ENCODE measurements at regions not wholly inside any gene's neighbourhood (a gene's known extent, or its start where the extent isn't known, plus 50 kb on each side); places are given as distances from the start of the nearest gene placed in this dataset.

DNA sequence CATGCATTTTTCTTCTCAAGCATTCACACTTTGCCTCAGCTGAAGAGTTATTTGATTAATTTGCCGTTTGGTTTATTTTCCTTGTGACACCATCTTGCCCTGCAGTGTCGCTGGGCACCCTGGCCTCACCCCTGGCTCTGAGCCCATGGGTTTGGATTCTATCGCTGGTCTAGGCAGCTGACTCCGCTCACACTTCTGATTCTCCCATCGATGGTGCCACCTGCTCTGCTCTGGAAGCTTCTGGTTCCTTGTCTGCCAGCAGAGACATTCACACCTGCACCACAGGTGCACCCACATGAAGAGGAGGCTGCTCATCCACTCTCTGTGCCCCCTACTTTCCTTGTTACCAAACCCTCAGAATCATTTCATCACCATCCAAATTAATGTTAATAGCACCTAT, 291.6 kb upstream of the CDH4 start:
- intact Hi-C loops (cut with DNase I) = no loop called here
- ATAC-seq (no peak), DNase-seq (no peak)
- TF ChIP-seq CTCF (IDR thresholded peaks at IDR 0.05) = no peak
- no peaks in the 10 kb centered on the region for H3K27me3 ChIP-seq (ENCODE audit: insufficient read depth in 3 of 3, low read length in 2 of 3)
- H3K9me3 ChIP-seq = no peaks in the 10 kb centered on the region
- H3K4me1 ChIP-seq = no peaks in the 10 kb centered on the region
- H3K36me3 ChIP-seq (ENCODE audit: insufficient read depth in 1 of 2, low read depth in 1 of 2) = no peaks in the 10 kb centered on the region
- H3K27ac ChIP-seq = no peak overlapping the region
- H3K4me3 ChIP-seq = no peak overlapping the region
- WGBS, 3 donors = 34 to 41% (median 39%) methylated on average over 5 of the region's 5 CpGs

DNA sequence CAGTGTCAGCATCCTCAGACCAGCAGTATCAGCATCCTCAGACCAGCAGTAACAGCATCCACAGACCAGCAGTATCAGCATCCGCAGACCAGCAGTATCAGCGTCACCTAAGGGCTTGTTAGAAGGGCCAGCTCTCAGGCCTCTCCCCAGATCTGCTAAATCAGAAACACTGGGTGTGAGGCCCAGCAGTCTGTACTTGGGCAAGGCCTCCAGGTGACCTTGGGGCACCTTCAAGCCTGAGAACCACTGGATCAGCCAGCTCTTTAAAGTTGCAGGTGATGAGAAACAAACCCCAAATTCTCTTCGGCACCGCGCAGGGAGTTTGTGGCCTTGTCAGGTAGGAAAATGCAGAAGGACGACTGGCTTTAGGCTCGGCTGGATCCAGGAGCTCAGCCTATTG, 290.5 kb upstream of the CDH4 start:
- ATAC-seq = no peak
- no peak for TF ChIP-seq CTCF (IDR thresholded peaks at IDR 0.05)
- no peaks in the 10 kb centered on the region for H3K9me3 ChIP-seq
- no peak for DNase-seq
- WGBS, 3 donors = 96 to 98% (median 98%) methylated on average over 7 of the region's 7 CpGs
- peaks cover 0 to 3% (median 0%) of the 10 kb centered on the region in 3 donors for H3K27me3 ChIP-seq (ENCODE audit: insufficient read depth in 3 of 3, low read length in 2 of 3)
- intact Hi-C loops (cut with DNase I) = no loop called here
- no peak overlapping the region for H3K27ac ChIP-seq
- no peaks in the 10 kb centered on the region for H3K36me3 ChIP-seq (ENCODE audit: insufficient read depth in 1 of 2, low read depth in 1 of 2)
- H3K4me1 ChIP-seq = no peaks in the 10 kb centered on the region
- H3K4me3 ChIP-seq = no peak overlapping the region

- no peaks in the 10 kb centered on the region for H3K4me1 ChIP-seq
- no peak for ATAC-seq
- TF ChIP-seq CTCF (IDR thresholded peaks at IDR 0.05) = no peak
- intact Hi-C loops (cut with DNase I) = no loop called here
- 72 to 78% (median 77%) methylated on average over 6 of the region's 6 CpGs for WGBS, 3 donors
- H3K4me3 ChIP-seq = no peak overlapping the region
- H3K36me3 ChIP-seq (ENCODE audit: insufficient read depth in 1 of 2, low read depth in 1 of 2) = no peaks in the 10 kb centered on the region
- H3K27me3 ChIP-seq (ENCODE audit: insufficient read depth in 3 of 3, low read length in 2 of 3) = peaks cover 0 to 3% (median 0%) of the 10 kb centered on the region in 3 donors
- no peaks in the 10 kb centered on the region for H3K9me3 ChIP-seq
- H3K27ac ChIP-seq = no peak overlapping the region
- DNase-seq = no peak
Observed at GRCh38 chr20:60962367-60963045, 289.6 kb upstream of the CDH4 start.

DNA sequence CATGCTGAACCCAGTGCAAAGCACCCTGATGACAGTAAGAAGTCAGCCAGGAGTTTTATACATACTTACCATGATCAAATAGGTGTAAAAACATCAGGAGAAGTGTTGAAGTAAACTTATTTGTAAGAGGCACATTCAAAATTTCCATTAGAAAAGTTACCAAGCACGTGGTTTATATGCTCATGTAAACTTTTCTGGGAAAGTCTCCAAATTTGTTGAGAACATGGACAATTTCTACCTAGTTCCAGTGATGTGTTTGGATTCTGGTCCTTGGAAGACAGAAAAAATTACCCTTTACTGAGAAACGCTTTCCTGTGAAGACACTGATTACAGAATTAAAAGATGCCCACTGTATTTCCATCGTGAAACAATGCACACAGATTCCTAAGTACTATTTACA, 288.9 kb upstream of the CDH4 start:
- H3K9me3 ChIP-seq = no peaks in the 10 kb centered on the region
- intact Hi-C loops (cut with DNase I) = no loop called here
- no peak for TF ChIP-seq CTCF (IDR thresholded peaks at IDR 0.05)
- H3K4me3 ChIP-seq = no peak overlapping the region
- no peaks in the 10 kb centered on the region for H3K36me3 ChIP-seq (ENCODE audit: insufficient read depth in 1 of 2, low read depth in 1 of 2)
- WGBS, 3 donors = 36 to 46% (median 41%) methylated on average over 3 of the region's 3 CpGs
- no peak for DNase-seq
- no peak for ATAC-seq
- H3K27me3 ChIP-seq (ENCODE audit: insufficient read depth in 3 of 3, low read length in 2 of 3) = peaks cover 0 to 3% (median 0%) of the 10 kb centered on the region in 3 donors
- no peaks in the 10 kb centered on the region for H3K4me1 ChIP-seq
- H3K27ac ChIP-seq = no peak overlapping the region

DNA sequence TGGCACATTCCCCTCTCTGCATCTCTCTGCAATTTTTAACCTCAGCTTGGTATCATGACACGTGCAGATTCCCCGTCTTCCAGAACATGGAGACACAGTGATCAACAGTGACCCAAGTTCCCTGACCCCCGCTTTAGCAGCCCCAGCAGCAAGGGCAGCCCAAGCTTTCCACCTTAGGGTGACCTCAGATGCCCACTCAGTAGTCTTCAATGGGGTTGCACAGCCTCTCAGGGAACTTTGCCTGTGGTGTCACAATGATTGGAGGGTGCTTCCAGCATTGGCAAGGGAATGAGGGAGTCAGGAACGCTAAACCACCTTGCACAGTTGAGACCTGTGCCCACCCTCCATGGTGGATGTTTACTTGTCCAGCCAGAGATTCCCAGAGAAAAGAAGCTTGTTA, 287.1 kb upstream of the CDH4 start:
- TF ChIP-seq CTCF (IDR thresholded peaks at IDR 0.05) = no peak
- peaks cover 0 to 3% (median 0%) of the 10 kb centered on the region in 3 donors for H3K27me3 ChIP-seq (ENCODE audit: insufficient read depth in 3 of 3, low read length in 2 of 3)
- DNase-seq = no peak
- 89 to 92% (median 92%) methylated on average over 4 of the region's 4 CpGs for WGBS, 3 donors
- no peak overlapping the region for H3K4me3 ChIP-seq
- no peak overlapping the region for H3K27ac ChIP-seq
- H3K4me1 ChIP-seq = no peaks in the 10 kb centered on the region
- no peaks in the 10 kb centered on the region for H3K36me3 ChIP-seq (ENCODE audit: insufficient read depth in 1 of 2, low read depth in 1 of 2)
- ATAC-seq = no peak
- intact Hi-C loops (cut with DNase I) = no loop called here
- no peaks in the 10 kb centered on the region for H3K9me3 ChIP-seq
